Activated effector memory CD4-positive, alpha-beta T cell treated with anti-CD3 and anti-CD28 coated beads, Interleukin-2, amount 50 U/mL, for 16 hours (primary cell): ENCODE measurements at regions not wholly inside any gene's neighbourhood (a gene's known extent, or its start where the extent isn't known, plus 50 kb on each side); places are given as distances from the start of the nearest gene placed in this dataset.

Experiments used
- DNase-seq: peaks from one replicate; pipeline ENCODE4 v3.0.0-alpha.2; 2020

DNA sequence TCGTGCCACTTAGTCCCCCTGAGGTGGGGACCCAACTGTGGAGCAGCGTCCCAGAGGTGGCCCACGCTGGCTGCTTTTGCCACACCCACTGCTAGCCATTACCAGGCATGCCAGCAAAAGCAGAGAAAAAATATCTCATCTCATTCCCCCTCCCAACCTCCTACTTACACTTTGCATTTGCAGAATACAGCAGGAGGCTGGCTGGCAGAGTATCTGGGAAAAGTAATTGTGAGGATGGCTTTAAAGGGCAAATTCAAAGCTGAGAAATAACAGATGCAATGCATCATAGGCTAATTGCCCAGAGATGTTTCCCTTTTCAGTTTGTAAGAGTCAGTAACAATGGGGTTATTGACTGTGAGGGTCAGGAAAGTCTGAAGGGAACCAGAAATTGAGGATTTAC, 438.1 kb upstream of the DSEL start:
- no peak for DNase-seq

DNA sequence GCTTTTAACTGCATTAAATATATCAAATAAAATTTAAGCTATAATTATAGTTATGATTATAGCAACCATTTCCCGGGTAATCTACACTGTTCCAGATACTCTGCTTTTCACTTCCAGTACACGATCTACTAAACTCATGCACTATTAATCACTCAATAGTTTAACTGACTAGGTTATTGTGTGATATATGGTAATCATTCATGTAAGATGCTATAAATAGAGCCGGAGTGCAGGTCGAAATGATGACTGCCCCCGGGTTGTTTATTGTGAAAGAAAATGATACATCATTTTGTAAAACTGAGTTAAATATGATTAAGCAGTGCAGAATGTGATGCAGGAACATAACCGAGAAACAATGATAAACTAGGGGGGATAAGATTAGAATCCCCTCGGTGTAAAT, 434.6 kb upstream of the DSEL start:
- no peak for DNase-seq

DNA sequence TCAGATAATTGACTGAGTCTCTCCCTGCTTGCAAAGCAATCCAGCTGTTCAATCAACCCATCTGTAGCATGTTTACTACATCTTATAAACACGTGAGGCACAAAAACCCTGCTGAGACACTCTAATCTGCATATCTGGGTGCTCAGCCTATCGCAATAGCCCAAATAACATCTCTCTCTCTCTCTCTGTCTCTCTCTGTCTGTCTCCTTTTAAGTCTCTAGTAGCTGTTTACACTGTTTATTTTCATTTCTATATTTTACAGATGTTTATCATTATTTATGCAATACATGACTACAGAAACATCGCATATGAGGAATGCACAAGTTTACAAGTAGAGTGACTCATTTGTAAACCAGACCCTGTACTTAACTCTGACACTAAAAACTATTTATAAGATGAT, 422.1 kb upstream of the DSEL start:
- no peak for DNase-seq

DNA sequence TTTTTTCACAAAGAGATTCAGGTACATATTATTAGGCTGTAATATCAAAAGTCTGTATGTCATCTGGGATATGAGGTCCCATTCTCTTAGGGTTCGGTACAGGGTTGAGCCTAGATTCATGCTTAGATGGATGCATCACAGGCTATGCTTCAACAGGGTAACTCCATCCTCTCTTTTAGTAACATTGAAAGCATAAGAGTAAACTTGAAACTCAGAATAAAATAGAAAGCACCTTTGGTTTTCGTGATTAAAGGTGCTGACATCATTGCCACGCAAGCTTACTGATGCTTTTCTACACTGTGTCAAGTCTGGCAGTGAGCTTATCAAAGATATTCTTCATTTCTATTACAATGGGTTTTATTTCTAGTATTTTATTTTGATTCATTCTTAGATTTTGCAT, 419.1 kb upstream of the DSEL start:
- DNase-seq = no peak

DNA sequence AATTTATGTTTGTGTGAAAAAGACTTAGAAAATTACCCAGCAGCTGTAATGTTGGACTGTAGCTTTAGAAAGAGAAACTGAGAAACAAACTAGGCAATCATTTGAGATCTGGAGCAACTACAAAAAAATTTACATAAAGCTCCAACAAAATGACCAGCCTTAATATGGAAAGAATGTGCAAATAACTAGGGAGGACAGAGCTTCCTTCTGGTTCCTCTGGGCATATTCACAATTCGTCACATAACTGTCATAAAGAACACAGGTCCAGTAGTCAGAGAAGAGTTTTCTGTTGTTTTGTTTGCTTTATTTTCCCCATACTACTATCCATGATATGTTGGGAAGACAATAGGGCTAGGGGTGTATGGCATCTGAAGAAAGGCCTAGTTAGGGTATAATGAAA, 416.8 kb upstream of the DSEL start:
- no peak for DNase-seq

DNA sequence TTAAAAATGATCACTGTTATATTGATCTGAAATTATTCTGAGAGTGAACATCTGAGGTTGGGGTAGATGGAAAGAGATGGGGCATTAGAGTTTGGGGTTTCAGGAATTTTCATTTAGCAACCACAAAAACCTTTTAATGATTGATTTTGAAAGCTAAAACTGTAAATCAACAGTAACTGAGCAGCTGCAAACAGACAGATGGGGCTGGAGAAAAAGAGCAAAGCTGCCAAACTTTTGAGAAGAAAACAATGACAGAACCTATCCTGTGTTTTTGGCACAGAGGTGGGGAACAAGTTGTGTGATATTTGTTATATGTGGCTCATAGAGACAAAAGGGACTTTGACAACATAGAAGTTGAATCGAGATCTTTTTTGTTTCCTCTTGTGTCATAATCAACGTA, 415.8 kb upstream of the DSEL start:
- DNase-seq = no peak

DNA sequence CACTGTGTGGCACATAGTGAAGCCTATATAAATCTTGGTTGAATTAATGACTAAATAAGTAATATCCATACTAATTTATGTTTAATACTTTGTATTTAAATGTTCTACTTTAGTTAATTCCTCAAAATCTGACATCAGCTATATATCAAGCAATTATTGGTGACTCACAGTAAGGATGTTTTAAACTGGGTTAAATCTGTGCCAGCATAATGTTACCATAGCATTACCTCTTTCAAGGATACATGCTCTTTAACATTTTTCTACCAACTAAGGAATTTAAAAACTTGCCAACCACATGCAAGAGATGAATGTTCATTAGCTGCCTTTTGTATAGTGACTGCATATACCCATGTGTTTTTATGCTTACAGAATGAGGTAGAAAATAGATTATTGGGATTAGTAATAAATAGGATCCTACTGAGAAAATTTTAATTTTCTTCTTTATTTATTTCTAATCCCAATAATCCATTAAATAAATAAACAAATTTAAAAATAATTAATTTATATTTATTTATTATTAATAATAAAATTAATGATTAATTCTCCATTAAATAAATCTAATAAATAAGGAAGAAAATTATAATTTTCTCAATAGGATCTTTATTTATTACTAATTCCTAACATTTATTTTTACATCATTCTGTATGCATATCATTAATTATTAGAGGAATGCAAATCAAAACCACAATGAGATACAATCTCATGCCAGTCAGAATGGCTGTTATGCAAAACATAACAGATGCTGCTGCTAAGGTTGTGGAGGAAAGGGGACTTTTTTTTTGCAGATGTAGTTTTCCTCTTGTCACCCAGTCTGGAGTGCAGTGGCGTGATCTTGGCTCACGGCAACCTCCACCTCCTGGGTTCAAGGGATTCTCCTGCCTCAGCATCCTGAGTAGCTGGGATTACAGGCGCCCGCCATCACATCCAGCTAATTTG, 410.7 kb upstream of the DSEL start:
- DNase-seq = no peak

DNA sequence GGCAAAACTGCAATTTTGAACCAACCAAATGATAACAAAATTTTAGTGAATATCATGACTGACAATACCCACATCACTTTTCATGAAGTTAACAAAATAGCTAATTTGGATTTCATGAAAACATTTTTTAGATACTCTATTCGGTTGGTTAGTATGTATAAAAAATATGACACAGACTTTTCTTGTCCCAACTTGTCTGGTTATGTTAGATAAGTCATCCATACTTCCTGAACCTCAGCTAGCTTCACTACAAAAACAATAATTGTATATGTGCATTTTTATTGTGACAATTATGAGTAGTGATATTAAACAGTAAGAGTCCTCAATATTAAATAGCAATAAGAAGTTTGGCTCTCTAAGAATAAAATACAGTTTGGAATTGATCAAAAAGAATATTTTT, 408.1 kb upstream of the DSEL start:
- DNase-seq = no peak

DNA sequence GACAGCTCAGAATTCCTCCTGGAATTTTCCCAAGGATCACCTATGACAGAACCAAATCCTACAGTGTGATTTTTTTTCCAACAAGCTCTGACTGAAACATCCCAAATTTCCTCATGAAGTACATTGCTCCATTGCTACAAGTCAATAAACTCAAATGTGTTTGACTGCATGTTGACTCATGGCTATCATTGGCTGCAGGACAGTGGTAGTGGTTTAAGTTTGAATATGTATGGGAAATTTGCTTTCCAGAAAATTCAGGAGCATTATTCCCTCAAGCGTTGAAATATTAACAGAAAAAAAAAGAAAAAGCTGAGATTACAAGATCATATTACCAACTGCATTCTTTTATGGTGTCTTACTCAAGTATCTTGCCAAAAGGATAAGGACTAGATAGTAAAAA, 402.8 kb upstream of the DSEL start:
- no peak for DNase-seq

DNA sequence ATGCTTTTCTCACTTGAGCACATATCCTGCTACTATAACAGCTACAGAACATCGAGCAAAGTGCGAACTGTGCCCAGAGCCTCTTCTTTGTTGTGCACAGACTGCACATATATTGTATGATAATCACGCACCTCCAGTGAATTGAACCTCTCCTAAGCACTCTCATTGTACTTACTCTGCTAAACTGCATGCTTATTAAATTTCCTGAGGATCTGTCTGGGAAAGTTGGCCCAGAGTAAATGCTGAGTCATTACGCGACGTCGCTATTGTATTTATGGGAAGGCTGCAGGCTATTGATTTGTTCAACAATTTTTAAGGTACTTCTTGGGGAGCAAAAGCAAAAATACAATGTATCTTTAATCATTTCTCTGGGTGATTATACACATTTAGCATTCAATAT, 399.6 kb upstream of the DSEL start:
- DNase-seq = no peak

DNA sequence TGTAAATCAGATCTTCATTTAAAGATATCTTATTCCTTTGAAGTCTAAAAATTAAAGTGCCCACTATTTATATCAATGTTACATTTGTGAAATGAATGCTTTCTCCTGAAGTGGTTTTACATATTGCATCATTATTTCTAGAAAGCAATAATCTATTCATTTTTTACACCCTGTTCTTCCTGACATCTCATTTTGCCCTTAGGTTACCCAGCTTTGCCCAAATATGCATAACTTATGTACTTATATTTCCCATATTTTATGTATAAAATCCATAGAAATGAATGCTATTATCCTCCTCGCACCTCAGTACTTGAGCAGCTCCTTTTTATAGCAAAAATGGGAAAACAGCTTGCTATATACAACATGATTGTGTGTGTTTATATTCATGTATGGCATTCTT, 396.5 kb upstream of the DSEL start:
- DNase-seq = no peak

DNA sequence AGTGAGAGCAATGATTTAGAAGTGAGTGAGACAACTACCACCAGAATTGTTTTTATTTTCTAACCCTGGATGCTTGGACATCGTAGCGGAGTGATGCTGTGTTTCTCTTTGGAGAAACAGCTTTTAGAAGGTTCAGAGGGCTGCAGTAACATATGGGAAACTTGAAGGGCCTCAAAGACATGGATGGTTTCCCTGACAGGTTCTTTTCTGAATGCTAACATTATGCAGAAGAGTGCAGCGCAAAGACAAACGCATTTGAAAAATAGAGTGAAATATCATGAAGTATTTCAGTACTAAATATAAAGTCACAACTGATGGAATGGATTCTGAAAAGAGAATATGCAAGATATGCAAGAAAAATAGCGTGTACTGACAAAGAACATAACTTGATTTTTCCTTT, 385.1 kb upstream of the DSEL start:
- no peak for DNase-seq

DNA sequence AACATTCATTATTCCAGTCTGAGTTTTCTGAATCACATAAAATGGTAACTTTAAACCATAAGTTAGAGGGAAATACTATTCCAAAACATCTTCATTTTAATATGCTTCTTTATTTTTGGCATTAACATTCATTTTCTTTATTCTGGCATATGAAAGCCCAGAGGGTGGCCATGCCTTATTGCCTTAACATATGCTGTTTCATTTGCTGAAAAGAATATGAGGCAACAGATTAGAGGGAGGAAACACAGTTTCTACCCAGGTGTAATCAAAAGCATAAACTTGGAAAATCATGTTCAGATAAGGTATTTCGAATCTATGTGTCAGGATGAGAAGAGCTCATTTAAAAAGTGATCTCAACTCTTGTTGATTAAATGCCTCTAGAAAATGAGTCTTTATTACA, 379.9 kb upstream of the DSEL start:
- no peak for DNase-seq

DNA sequence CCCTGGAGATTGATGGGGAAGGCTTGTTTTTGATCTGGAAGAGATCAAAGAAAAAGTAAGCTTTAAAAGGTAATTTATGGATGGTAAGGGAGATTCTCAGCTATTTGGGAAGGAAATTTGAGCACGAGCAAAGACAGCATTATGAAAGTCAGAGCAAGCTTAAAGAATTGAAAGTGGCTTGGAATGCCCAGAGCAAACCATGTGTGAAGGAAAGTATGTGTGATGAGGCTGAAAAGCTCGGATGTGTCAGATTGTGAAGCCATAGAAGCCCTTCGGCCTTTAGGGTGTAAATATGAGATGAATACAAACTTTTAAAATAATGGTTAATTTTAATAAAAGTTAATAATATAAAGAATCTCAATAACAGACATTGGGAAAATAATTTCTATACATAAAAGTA, 377.4 kb upstream of the DSEL start:
- DNase-seq = no peak

DNA sequence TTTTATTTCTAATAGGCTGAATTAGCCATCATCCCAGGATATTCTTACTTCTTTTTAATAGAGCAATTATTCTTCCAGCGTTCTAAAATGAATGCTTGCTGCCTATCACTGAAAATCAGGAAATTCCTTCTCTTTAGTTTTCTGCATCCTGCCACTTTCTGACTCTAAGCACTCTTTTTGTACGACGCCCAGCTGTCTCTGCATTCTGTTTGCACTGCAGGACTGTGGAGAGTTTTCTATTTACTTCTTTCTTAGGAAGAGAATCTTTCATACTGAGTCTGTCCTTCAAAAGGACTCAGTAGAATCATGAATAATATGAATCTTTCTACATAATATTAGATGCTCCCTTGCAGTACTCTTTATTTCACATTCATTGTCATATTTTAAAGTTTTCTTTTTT, 360.4 kb upstream of the DSEL start:
- no peak for DNase-seq

DNA sequence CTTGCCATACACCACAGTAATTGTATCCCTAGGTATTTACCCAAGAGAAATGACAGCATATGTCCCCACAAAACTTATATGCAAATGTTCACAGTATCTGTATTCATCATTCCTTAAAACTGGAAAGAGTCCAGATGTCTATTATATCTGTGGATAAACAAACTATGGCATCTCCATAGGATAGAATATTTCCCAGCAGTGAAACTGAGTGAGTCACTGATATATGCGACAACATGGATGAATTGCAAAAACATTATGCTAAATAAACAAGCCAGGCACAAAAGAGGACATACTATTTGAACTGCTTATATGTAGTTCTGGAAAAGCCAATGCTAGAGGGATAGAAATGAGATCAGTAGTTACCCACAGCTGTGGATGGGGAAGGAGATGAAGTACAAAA, 359.4 kb upstream of the DSEL start:
- DNase-seq = no peak

DNA sequence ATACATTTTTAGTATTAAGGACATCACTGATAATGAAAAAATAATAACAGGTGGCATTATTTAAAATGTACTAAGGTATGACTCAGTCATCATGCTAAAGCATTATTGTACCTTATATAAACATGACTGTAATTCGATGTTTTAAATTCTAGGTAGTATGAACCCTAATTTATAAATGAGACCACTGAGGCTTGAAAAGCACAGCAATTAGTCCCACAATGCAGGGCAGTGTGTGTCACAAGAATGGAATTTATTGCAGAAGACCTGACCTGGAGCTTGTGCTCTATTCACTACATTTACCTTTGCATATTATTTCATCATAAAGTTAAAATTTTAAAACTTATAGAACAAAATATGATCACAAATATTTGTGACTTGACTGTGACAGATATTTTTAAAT, 358.5 kb upstream of the DSEL start:
- no peak for DNase-seq

DNA sequence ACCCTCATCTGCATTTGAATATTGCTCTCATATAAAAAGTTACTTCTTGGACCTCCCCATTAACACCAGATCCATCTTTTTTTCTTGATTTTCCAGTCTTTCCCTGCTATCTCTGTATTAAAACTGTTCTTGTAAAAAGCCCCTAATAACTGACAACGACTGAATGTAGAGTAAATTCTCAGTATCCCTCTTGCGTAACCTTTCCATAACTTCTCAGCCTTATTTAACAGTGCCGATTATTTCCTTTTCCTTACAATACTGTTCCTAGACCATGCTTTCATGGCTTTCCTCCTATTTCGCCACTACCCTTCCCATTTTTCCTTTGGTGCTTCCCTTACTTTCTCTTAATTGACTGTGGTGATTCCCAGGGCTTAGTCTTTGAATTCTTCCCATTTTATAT, 348.9 kb upstream of the DSEL start:
- no peak for DNase-seq

DNA sequence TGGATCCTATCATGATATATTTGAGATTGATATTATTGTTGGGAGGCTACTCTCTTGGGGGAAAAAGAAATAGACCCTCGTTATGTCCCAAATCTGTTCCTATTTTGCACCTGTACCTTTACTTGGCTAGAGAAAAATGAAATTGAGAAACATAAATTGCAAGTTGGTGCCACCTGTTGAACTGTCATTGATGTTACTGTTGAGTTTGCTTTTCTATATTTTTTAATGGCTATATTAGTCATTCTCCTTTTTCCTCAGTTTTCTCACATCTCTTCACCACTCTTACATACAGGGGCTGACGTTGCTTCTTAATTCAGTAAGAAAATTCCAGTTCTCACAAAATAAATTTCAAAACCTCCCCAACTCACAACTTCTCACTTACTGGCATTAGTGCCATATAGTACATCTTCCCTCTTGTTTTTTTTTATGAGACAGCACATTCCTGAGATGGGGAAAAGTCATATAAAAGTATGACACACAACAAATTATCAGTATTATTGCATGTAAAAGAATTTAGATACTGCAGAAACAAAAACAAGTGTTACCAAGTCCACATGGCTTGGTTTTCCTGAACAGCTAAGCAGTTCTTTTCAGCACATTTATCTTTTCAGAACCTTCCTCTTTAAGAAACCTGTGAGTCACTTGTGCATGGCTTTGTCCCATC, 348.3 kb upstream of the DSEL start:
- DNase-seq = no peak

DNA sequence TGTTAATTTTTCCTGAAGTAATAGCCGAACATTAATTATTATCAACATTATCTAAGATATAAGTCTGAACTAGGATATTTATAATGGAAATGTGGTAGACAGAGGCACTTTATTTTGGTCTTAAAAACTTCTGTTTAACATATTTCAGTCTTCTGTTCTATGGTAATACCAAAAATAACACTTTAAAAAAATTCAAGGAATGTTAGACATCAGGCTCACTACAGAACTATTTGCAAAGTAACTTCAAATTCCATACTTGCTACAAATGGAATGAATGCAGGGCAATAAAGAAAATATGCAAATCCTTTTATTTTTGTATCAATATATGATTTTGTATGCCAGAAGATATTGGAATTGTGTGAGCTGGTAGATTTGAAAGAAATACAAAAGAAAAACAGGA, 345.5 kb upstream of the DSEL start:
- no peak for DNase-seq

DNA sequence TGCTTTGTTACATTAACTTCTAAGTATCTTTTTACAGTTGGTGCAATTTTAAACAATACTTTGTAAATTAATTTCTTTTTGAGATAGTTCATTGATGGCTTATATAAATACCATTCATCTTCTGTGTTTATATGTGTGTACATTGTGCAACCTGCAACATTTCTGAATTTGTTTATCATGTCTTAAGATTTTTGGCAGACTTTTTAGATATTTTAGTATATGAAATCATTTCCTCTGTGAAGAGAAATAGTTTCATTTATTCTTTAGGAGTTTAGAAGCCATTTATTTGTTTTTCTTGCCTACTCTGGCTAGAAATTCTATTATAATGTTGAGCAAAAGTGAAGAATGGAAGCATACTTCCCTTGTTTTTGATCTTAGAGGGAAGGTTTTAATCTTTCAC, 337.8 kb upstream of the DSEL start:
- no peak for DNase-seq

DNA sequence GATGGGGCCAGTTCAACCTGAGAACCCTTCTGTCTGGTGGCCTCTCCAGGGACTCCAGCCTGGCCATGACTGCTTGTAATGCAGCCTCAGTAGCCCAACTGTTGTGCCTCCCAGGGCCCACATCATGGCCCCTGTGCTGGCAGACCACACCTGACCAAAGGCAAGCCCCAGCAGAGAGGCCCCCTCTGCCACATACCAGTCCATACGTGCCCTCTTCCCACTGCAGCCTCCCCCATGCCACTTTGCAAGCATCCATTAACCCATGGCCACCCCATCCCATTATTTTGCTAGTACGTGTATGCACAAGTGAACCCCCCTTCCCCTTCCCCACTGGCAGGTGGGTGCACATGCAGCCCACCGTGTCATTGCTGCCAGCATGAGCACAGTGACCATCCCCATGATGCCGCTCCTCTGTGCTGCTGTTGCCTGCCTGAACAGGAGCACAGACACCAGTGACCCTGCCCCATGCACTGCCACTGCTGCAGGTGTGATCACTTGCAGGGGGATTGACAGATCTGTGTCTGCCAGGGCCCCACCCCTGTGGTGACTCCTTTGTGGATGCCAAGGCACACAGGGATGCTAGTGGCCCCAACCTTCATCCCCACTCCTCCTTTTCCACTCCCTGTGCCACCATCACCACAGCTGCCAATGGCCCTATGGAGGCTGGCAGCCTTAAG, 330.0 kb upstream of the DSEL start:
- DNase-seq = peak; percentile 57

DNA sequence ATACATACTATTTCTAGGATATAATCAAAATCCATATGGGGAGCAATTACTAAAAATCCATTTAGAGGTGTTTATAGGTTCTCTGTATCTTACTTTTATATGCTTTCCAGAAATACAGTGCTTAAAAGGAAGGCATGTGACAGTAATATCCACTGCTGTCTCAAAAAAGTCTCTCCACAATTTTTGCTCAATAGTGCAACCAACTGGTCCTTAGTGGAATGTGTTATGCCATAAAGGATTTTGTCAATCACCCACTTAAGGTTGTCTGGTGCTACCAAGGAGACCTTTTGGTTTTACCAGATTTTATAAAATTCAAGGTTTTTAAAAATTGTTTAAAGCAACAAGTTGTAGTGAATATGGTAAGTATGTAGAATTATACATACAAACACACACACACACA, 328.5 kb upstream of the DSEL start:
- no peak for DNase-seq

DNA sequence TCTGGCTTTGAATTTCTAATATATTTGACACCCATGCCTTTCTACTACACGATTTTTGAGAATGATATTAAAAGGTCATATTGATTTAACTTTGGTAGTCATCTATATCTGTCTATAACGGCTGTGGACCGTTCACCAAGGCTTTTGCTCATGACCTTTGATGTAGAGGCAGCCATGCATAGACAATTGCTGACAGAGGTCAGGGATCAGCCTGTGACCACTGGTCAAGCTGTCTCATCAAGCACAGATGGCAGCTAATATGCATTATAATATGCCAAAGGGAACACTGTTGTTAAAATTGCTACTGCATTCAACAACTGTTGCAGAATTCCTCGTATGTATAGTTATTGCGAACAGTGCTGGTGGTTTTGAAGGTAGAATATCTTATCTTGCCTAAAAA, 323.9 kb upstream of the DSEL start:
- no peak for DNase-seq
